ENCODE measurements at regions not wholly inside any gene's neighbourhood (a gene's known extent, or its start where the extent isn't known, plus 50 kb on each side); places are given as distances from the start of the nearest gene placed in this dataset.

GRCh38 chr13:78750735-78751134 is 91.8 kb upstream of the OBI1 start:
- no peak for TF ChIP-seq ZNF548 (tag by site-specific recombination; IDR thresholded peaks at IDR 0.05)
- TF ChIP-seq ZNF16 (tag by site-specific recombination; IDR thresholded peaks at IDR 0.05; ENCODE audit: low read depth) = no peak
- 0 out of 2 replicates have a peak, but pooled peaks have one; percentile 9 for TF ChIP-seq CTCF (tag by site-specific recombination; IDR thresholded peaks at IDR 0.05)
- TF ChIP-seq FEZF1 (tag by site-specific recombination; IDR thresholded peaks at IDR 0.05) = no peak
- no peak for TF ChIP-seq ZFP41 (tag by site-specific recombination; IDR thresholded peaks at IDR 0.05; ENCODE audit: borderline replicate concordance)
- TF ChIP-seq ZNF776 (tag by site-specific recombination; IDR thresholded peaks at IDR 0.05; ENCODE audit: borderline replicate concordance) = no peak
